Amniotic epithelial cell (primary cell): ENCODE measurements at regions not wholly inside any gene's neighbourhood (a gene's known extent, or its start where the extent isn't known, plus 50 kb on each side); places are given as distances from the start of the nearest gene placed in this dataset.

Experiments
- DNase-seq: peaks from one replicate; pipeline ENCODE4 v3.0.0-alpha.2; 2010; ENCODE audit warnings: low read depth

- DNase-seq = peak; percentile 7
These were observed 618.2 kb downstream of the BRINP3 start for GRCh38 chr1:189859385-189859977.

DNA sequence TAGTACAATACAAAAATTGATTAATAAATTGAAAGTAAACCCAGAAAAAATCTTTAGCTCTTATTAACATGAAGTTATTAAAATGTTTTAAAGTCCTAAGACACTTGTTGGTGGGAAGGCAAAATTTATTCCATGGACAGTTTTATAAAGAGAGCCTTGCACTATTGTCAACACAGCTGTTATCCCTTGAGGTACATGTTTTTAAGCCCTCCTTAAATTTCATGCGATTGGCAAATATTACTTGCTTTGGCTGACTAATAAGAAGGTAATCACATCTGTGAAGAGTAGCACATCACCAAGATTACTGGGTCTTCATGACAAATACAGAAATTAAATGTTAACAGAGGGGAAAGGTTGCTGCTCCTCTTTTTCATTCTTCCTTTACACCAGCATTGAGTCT, 611.1 kb downstream of the BRINP3 start:
- DNase-seq = no peak

GRCh38 chr1:189868021-189868420, 609.6 kb downstream of the BRINP3 start:
- DNase-seq = no peak

DNA sequence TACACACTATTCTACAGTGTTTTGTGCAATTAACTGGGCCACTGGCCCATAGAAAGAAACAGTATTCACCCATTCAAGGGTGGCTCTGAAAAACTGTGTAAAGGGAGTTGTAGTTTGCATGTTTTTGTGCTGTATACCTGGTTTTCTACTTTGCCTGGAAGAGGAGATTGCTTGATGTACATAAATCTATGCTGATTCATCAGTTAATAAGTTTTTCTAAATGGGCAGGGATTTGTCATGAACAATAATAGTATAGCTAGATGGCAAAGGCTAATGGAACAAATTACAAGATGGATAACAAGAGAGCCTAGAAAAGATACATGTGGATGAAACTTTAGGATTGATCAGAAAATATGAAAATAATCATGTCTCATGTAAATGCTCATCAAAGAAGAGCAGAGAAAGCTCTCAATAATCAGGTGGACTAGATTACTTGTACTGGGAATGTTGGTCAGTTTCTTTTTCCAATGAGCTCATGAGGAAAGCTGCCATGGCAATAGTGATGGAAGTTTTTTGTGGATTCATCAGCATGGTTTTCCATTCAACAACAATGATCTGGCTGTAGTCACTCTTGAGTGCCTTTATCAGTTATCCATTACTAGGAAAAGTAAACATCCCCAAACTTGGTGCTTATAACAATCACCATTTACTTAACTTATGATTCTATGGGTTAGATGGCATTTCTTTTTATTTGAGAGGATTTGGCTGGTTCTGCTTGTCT, 602.8 kb downstream of the BRINP3 start:
- DNase-seq = no peak

DNA sequence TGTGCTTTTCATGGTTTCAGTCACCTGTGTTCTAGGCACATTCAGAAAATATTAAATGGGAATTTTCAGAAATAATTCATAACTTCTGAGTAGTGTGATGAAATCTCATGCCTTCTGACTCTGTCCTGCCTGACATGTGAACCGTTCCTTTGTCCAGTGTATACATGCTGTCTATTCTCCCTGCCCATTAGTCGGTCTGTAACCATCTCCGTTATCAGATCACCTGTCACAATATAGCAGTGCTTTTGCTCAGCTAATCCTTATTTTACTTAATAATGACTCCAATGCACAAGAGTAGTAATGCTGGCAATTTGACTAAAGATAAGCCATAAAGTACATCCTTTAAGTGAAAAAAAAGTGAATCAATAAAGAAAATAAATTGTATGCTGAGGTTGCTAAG, 597.5 kb downstream of the BRINP3 start:
- no peak for DNase-seq

- no peak for DNase-seq
These were observed 577.8 kb downstream of the BRINP3 start for GRCh38 chr1:189899686-189900425.

DNA sequence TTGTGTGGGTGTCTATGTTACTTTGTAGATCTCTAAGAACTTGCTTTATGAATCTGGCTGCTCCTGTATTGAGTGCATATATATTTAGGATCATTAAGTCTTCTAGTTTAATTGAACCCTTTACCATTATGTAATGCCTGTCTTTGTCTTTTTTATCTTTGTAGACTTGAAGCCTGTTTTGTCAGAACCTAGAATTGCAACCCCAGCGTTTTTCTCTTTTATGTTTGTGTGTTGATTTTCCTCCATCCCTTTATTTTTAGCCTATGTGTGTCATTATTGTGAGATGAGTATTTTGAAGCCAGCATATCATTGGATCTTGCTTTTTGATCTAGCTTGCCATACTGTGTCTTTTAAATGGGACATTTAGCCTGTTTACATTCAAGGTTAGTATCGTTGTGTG, 573.2 kb downstream of the BRINP3 start:
- DNase-seq = no peak

DNA sequence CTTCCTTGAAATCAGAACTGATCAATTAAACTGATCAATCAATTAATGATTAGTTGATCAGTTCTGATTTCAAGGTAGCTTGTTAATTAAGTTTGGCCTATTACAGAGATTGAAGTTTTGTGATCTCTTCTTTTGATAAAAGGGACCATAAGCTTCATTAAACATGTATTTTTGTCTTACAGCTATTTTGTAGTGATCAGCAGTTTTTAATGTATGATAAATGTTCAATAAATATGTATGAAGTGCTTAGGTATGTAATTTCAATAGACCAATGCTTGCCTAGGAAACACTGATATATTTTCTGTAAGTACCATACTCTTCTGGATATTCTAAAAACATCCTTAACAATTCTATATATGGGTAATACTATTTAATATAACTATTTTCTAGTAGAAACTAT, 569.6 kb downstream of the BRINP3 start:
- no peak for DNase-seq

DNA sequence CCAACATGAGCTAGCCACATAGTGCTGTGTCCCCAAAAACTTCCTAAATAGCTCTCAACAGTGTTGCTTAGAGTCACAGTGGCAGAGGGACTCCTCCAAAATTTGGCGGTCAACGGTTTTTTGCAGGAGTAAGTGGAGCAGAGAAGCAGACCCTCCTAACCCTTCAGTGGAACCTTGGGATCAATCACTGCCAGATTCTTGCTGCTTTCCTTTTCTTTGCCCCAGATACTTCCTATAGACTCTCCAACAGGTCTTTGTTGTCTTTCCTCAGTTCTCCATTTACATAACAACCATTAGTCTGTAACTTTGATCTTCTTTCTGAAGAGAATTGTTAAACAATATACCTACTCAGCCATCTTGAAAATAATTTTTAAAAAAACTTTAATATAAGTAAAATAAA, 556.1 kb downstream of the BRINP3 start:
- DNase-seq = no peak

DNA sequence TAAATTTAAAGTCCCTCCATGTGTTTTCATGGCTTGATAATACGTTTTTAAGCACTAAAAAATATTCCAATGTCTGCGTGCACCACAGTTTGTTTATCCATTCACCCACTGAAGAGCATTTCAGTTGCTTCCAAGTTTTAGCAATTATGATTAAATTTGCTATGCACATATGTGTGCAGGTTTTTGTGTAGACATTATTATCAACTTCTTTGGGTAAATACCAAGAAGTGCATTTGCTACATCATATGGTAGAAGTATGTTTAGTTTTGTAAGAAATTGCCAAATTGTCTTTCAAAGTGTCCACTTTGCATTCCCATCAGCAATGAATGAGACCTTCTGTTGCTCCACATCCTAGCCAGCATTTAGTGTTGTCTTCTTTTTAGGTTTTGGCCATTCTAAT, 550.0 kb downstream of the BRINP3 start:
- no peak for DNase-seq

DNA sequence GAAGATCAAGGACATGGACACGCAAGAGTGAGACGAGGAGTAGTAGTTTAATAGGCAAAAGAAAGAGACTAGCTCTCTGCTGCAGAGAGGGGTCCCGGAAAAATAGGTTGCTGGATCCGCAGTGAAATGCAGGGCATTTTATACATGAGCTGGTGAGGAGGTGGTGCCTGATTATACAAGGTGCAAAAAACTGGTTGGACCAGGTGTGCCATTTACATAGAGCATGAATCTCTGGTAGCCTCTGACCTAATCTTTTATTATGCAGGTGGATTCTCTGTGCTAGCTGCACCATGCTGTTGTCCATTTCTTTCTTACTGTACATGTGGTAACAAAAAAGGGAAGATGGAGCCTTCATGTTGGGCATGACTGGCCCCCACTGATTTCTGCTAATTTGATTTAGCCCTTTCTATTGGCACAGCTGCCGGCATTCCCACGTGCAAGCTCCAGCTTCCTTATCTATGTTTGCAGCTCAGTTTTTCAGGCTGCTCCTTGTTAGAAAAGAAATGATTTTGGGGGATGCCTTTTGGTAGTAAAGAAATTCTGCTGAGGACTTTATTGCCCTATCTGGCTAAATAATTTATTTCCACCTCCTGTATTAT, 548.1 kb downstream of the BRINP3 start:
- no peak for DNase-seq

DNA sequence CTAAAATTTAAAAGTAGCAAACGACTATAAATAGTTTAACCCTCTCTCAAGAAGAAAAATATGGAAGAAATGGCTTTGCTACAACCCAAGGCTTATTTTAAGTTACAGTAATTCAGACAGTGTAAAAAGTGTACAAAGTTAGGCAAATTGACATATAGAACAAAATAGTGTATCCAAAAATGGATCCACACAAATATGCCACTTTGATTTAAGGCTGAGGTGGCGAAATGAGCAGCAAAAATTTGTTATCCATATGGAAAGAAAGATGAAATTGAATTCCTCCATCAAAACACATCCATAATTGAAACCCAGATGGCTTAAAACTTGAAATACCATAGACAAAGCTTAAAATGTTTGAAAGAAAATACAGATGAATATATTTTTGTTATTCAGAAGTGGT, 540.8 kb downstream of the BRINP3 start:
- DNase-seq = no peak

DNA sequence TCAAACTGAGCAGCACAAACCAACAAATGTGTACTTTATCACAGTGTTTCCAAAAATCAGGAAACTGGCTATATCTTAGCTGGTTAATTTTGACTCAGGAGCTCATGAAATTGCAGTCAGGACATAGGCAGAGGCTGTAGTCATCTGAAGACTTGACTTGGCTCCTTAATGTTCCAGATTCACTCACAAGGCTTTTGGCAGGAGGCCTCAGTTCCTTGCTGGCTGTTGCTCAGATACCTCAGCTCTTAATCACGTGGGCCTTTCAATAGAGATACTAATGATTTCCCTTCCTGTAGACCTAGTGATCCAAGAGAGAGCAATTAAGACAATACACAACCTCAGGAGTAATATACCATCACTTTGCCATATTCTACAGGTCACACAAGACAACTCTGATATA, 537.7 kb downstream of the BRINP3 start:
- peak; percentile 39 for DNase-seq

GRCh38 chr1:189941922-189942321, 535.7 kb downstream of the BRINP3 start:
- no peak for DNase-seq

GRCh38 chr1:189958756-189959155, 518.9 kb downstream of the BRINP3 start:
- no peak for DNase-seq

- peak; percentile 3 for DNase-seq
These were observed 516.9 kb downstream of the BRINP3 start for GRCh38 chr1:189960769-189961168.

GRCh38 chr1:189962181-189962580, 515.5 kb downstream of the BRINP3 start:
- DNase-seq = peak; percentile 93

DNA sequence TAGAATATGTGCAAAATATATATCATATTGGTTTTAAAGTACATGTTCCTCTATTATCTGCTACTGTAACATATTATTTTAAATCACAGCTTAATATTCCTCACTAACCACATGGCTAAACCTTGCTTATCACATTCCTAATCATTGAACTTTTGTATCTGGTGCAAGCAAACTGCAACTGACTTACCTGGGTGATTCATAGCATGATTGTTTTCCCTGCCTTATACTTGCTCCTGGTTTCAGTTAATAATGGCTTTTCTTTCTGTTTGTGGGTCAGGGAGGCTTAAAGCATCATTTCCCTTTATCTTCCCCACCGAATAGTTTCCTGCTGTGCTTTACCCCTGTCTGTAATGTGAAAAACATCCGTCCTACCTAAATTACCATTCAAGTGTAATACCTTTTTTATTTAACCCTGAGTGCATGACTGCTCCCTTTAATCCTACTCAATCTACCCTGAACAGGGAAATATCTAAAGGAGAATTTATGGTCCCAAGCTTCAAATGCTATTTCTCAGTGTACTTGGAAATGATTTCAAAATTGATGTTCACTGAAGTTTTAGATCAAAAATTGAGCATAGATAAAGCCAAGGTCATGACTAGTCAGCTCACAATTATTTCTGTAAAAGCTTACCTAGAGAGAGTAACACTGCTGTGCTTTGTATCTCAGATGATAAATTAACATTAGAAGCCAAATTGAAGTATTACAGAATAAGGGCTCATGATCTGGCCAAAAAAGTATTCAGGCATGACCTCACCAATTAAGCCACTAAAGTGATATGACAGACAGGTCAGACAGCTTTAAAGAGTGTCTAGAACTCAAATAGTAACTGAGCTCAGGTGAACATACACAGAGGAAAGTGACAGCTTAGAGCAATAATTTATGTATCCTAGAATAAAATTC, 507.1 kb downstream of the BRINP3 start:
- peak; percentile 9 for DNase-seq

GRCh38 chr1:189971656-189972055, 506.0 kb downstream of the BRINP3 start:
- peak; percentile 23 for DNase-seq

GRCh38 chr1:189977184-189977583, 500.5 kb downstream of the BRINP3 start:
- no peak for DNase-seq

GRCh38 chr1:189983166-189983890, 494.3 kb downstream of the BRINP3 start:
- no peak for DNase-seq
